ENCODE measurements at regions not wholly inside any gene's neighbourhood (a gene's known extent, or its start where the extent isn't known, plus 50 kb on each side); places are given as distances from the start of the nearest gene placed in this dataset.
"Not testable (repeated sequence)": the region's sequence is repeated elsewhere in the genome, so short reads cannot be mapped to it uniquely, and the experiment has no call there.

DNA sequence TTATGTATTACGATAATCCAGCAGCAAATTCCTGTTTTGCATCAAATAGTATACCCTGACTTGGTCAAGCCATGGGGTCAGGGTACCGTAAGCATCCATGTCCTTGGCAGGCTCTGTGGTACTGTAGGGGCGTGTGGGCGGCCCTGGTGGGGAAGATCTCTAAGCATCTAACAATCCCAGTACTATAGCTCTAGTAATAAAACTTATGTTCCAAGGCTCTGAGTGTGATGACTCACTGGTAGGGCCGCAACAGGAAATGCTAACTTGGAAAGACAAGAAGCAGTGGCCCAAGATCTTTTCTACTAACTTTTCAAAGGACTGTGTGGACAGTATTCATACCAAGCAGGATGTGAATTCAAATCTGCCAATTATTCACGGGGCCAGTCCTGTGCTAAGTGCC, 63.8 kb downstream of the CLEC18A start:
- not testable (repeated sequence) for H3K18ac ChIP-seq (ENCODE audit: low read length); DNase-seq
- WGBS (ENCODE audit: extremely low coverage, insufficient coverage, insufficient read length): no CpG with 5 or more reads among the region's 6 CpGs

DNA sequence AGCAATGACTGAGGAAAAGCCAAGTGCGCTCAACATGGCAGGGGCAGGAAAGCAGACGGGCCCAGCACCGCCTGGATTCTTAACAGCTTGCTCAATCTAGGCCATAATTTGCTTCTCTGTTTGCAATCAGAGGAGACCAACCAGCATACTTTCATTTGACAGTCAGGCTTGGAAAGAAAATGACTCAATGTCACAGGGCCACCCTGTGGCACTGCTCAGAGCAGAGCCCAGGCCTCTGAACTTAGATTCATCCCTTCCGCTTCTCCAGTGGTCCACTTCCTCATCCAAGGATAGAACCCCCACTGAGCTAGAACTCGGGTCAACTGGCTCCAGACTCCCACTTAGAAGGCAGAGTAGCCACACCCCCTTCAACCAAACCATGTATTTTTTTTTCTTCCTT, 65.6 kb downstream of the CLEC18A start:
- not testable (repeated sequence) for H3K4me1 ChIP-seq (ENCODE audit: control insufficient read depth in 1 of 2, insufficient read depth in 2 of 2, low read length in 2 of 2); H3K79me2 ChIP-seq (ENCODE audit: control insufficient read depth, insufficient read depth, low read length, poor library complexity); H2AK5ac ChIP-seq (ENCODE audit: low read length); H3K27me3 ChIP-seq (ENCODE audit: insufficient read depth, low read length); H2AFZ ChIP-seq (ENCODE audit: insufficient read depth, low read length, poor library complexity); H3K9me3 ChIP-seq (ENCODE audit: insufficient read depth, low read depth, low read length); H3K79me1 ChIP-seq (ENCODE audit: low read length); H3K4me2 ChIP-seq (ENCODE audit: low read length); H3K9ac ChIP-seq (ENCODE audit: low read length); H4K12ac ChIP-seq (ENCODE audit: low read depth, low read length); H3K18ac ChIP-seq (ENCODE audit: low read length); H3K4me3 ChIP-seq (ENCODE audit: low read depth, low read length); H3K14ac ChIP-seq (ENCODE audit: low read length); H3K27ac ChIP-seq (ENCODE audit: low read depth, low read length); H3K4ac ChIP-seq (ENCODE audit: low read depth, low read length); H2BK5ac ChIP-seq (ENCODE audit: low read depth, low read length, poor library complexity); H3K23ac ChIP-seq (ENCODE audit: low read length); H2BK12ac ChIP-seq (ENCODE audit: low read length); H4K91ac ChIP-seq (ENCODE audit: low read depth, low read length); H4K8ac ChIP-seq (ENCODE audit: low read depth, low read length); H2BK120ac ChIP-seq (ENCODE audit: insufficient read depth, low read length, poor library complexity)
- no CpG with 5 or more reads among the region's 5 CpGs for WGBS (ENCODE audit: extremely low coverage, insufficient coverage, insufficient read length)
- peak; percentile 43 to 46 for DNase-seq
- peaks cover 27 to 29% of the 10 kb centered on the region in 2 experiments for H3K36me3 ChIP-seq (ENCODE audit: control insufficient read depth in 1 of 2, insufficient read depth in 2 of 2, low read length in 2 of 2)

More for the DNA sequence above, 63.8 kb downstream of the CLEC18A start:
- H3K27me3 ChIP-seq (ENCODE audit: insufficient read depth, low read length); H3K27ac ChIP-seq (ENCODE audit: low read depth, low read length); H3K14ac ChIP-seq (ENCODE audit: low read length); H3K9me3 ChIP-seq (ENCODE audit: insufficient read depth, low read depth, low read length); H3K4me1 ChIP-seq (ENCODE audit: control insufficient read depth in 1 of 2, insufficient read depth in 2 of 2, low read length in 2 of 2); H3K9ac ChIP-seq (ENCODE audit: low read length); H3K4me2 ChIP-seq (ENCODE audit: low read length); H2BK120ac ChIP-seq (ENCODE audit: insufficient read depth, low read length, poor library complexity); H3K79me2 ChIP-seq (ENCODE audit: control insufficient read depth, insufficient read depth, low read length, poor library complexity); H4K12ac ChIP-seq (ENCODE audit: low read depth, low read length); H2AK5ac ChIP-seq (ENCODE audit: low read length); H2BK12ac ChIP-seq (ENCODE audit: low read length); H2AFZ ChIP-seq (ENCODE audit: insufficient read depth, low read length, poor library complexity); H3K23ac ChIP-seq (ENCODE audit: low read length); H3K4ac ChIP-seq (ENCODE audit: low read depth, low read length); H3K79me1 ChIP-seq (ENCODE audit: low read length); H4K91ac ChIP-seq (ENCODE audit: low read depth, low read length); H2BK5ac ChIP-seq (ENCODE audit: low read depth, low read length, poor library complexity); H3K4me3 ChIP-seq (ENCODE audit: low read depth, low read length); H4K8ac ChIP-seq (ENCODE audit: low read depth, low read length): not testable (repeated sequence)
- peaks cover 33% of the 10 kb centered on the region in 2 experiments for H3K36me3 ChIP-seq (ENCODE audit: control insufficient read depth in 1 of 2, insufficient read depth in 2 of 2, low read length in 2 of 2)

GRCh38 chr16:70018254-70018653, 67.1 kb downstream of the CLEC18A start:
- H2BK120ac ChIP-seq (ENCODE audit: insufficient read depth, low read length, poor library complexity): no peak overlapping the region
- H3K4me3 ChIP-seq (ENCODE audit: low read depth, low read length): no peak overlapping the region
- H4K12ac ChIP-seq (ENCODE audit: low read depth, low read length): no peak overlapping the region
- H4K8ac ChIP-seq (ENCODE audit: low read depth, low read length): no peak overlapping the region
- no peaks in the 10 kb centered on the region for H3K79me2 ChIP-seq (ENCODE audit: control insufficient read depth, insufficient read depth, low read length, poor library complexity)
- no peak overlapping the region for H3K14ac ChIP-seq (ENCODE audit: low read length)
- no peak overlapping the region for H2AK5ac ChIP-seq (ENCODE audit: low read length)
- H3K27me3 ChIP-seq (ENCODE audit: insufficient read depth, low read length): no peaks in the 10 kb centered on the region
- H2BK5ac ChIP-seq (ENCODE audit: low read depth, low read length, poor library complexity): no peak overlapping the region
- H3K4me2 ChIP-seq (ENCODE audit: low read length): no peak overlapping the region
- no peaks in the 10 kb centered on the region for H3K79me1 ChIP-seq (ENCODE audit: low read length)
- no peak overlapping the region for H3K27ac ChIP-seq (ENCODE audit: low read depth, low read length)
- no peak overlapping the region for H3K4ac ChIP-seq (ENCODE audit: low read depth, low read length)
- WGBS (ENCODE audit: extremely low coverage, insufficient coverage, insufficient read length): no CpG with 5 or more reads among the region's 6 CpGs
- peak; percentile 9 to 29 for DNase-seq
- no peaks in the 10 kb centered on the region for H3K4me1 ChIP-seq (ENCODE audit: control insufficient read depth in 1 of 2, insufficient read depth in 2 of 2, low read length in 2 of 2)
- no peak overlapping the region for H3K18ac ChIP-seq (ENCODE audit: low read length)
- H3K9ac ChIP-seq (ENCODE audit: low read length): no peak overlapping the region
- no peak overlapping the region for H3K23ac ChIP-seq (ENCODE audit: low read length)
- no peak overlapping the region for H2AFZ ChIP-seq (ENCODE audit: insufficient read depth, low read length, poor library complexity)
- H3K36me3 ChIP-seq (ENCODE audit: control insufficient read depth in 1 of 2, insufficient read depth in 2 of 2, low read length in 2 of 2): peaks cover 25 to 30% of the 10 kb centered on the region in 2 experiments
- no peaks in the 10 kb centered on the region for H3K9me3 ChIP-seq (ENCODE audit: insufficient read depth, low read depth, low read length)
- no peak overlapping the region for H4K91ac ChIP-seq (ENCODE audit: low read depth, low read length)
- H2BK12ac ChIP-seq (ENCODE audit: low read length): no peak overlapping the region

DNA sequence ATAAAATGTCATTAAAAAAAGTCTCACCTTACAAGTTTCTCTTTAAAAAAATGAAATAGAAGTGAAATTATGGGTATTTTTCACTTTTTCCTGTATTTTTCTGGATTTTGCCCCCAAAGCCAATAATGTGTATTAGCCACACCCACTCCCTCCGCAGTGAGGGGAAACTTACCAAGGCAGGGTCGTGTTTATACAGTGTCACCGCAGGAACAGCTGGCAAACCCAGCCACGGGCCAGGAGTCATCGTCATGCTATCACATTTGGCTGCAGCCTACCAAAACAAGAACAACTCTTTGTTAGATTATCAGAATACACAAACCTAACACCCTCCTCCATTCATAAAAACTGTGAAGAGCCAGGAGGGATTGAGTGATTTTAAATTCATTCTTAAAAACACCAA, 72.1 kb downstream of the CLEC18A start:
- not testable (repeated sequence) for H3K27me3 ChIP-seq (ENCODE audit: insufficient read depth, low read length); H2BK5ac ChIP-seq (ENCODE audit: low read depth, low read length, poor library complexity); H2AFZ ChIP-seq (ENCODE audit: insufficient read depth, low read length, poor library complexity); H3K4ac ChIP-seq (ENCODE audit: low read depth, low read length); H4K91ac ChIP-seq (ENCODE audit: low read depth, low read length); H3K23ac ChIP-seq (ENCODE audit: low read length); H3K4me2 ChIP-seq (ENCODE audit: low read length); H3K4me1 ChIP-seq (ENCODE audit: control insufficient read depth in 1 of 2, insufficient read depth in 2 of 2, low read length in 2 of 2); H3K9me3 ChIP-seq (ENCODE audit: insufficient read depth, low read depth, low read length); H3K9ac ChIP-seq (ENCODE audit: low read length); H2BK12ac ChIP-seq (ENCODE audit: low read length); H3K4me3 ChIP-seq (ENCODE audit: low read depth, low read length); H2AK5ac ChIP-seq (ENCODE audit: low read length); H3K79me1 ChIP-seq (ENCODE audit: low read length); H4K8ac ChIP-seq (ENCODE audit: low read depth, low read length); H3K14ac ChIP-seq (ENCODE audit: low read length); H2BK120ac ChIP-seq (ENCODE audit: insufficient read depth, low read length, poor library complexity); H3K79me2 ChIP-seq (ENCODE audit: control insufficient read depth, insufficient read depth, low read length, poor library complexity); H4K12ac ChIP-seq (ENCODE audit: low read depth, low read length); H3K27ac ChIP-seq (ENCODE audit: low read depth, low read length); DNase-seq; H3K18ac ChIP-seq (ENCODE audit: low read length)
- no CpG with 5 or more reads among the region's 5 CpGs for WGBS (ENCODE audit: extremely low coverage, insufficient coverage, insufficient read length)
- H3K36me3 ChIP-seq (ENCODE audit: control insufficient read depth in 1 of 2, insufficient read depth in 2 of 2, low read length in 2 of 2): peaks cover 21 to 23% of the 10 kb centered on the region in 2 experiments

All from trophoblast cell (in vitro differentiated cells and primary cell).